HPDE6-E6E7 (cell line): ENCODE measurements at regions not wholly inside any gene's neighbourhood (a gene's known extent, or its start where the extent isn't known, plus 50 kb on each side); places are given as distances from the start of the nearest gene placed in this dataset.
"Not testable (repeated sequence)": the region's sequence is repeated elsewhere in the genome, so short reads cannot be mapped to it uniquely, and the experiment has no call there.

Experiments
- DNase-seq: peaks from one replicate; pipeline ENCODE4 v3.0.0; 2011; ENCODE audit warnings: missing footprints; ENCODE audit errors: extremely low spot score

- DNase-seq = no peak
These were observed 56.1 kb downstream of the CAPZA3 start for GRCh38 chr12:18794000-18794399.

- DNase-seq = no peak
These were observed 59.7 kb downstream of the CAPZA3 start for GRCh38 chr12:18797604-18798003.

- DNase-seq = no peak
These were observed 60.8 kb downstream of the CAPZA3 start for GRCh38 chr12:18798535-18799361.

GRCh38 chr12:18799561-18799960 is 61.6 kb downstream of the CAPZA3 start:
- no peak for DNase-seq

- no peak for DNase-seq
These were observed 67.8 kb downstream of the CAPZA3 start for GRCh38 chr12:18805516-18806248.

- no peak for DNase-seq
These were observed 69.8 kb downstream of the CAPZA3 start for GRCh38 chr12:18807714-18808113.

GRCh38 chr12:18808221-18808620 is 70.3 kb downstream of the CAPZA3 start:
- DNase-seq = no peak

- no peak for DNase-seq
These were observed 72.8 kb downstream of the CAPZA3 start for GRCh38 chr12:18810537-18811253.

GRCh38 chr12:18811273-18811672 is 73.4 kb downstream of the CAPZA3 start:
- DNase-seq = no peak

GRCh38 chr12:18813753-18814152 is 75.8 kb downstream of the CAPZA3 start:
- no peak for DNase-seq

GRCh38 chr12:18818579-18819268 is 80.8 kb downstream of the CAPZA3 start:
- DNase-seq = no peak

- DNase-seq = no peak
These were observed 81.6 kb downstream of the CAPZA3 start for GRCh38 chr12:18819484-18819883.

GRCh38 chr12:18823461-18823860 is 85.5 kb downstream of the CAPZA3 start:
- DNase-seq = no peak

- no peak for DNase-seq
These were observed 86.4 kb downstream of the CAPZA3 start for GRCh38 chr12:18824287-18824686.

- DNase-seq = no peak
These were observed 87.2 kb downstream of the CAPZA3 start for GRCh38 chr12:18825138-18825537.

- DNase-seq = no peak
These were observed 90.0 kb downstream of the CAPZA3 start for GRCh38 chr12:18827913-18828312.

- no peak for DNase-seq
These were observed 90.6 kb downstream of the CAPZA3 start for GRCh38 chr12:18828483-18828882.

GRCh38 chr12:18828987-18829386 is 91.1 kb downstream of the CAPZA3 start:
- DNase-seq = no peak

GRCh38 chr12:18832932-18833331 is 95.0 kb downstream of the CAPZA3 start:
- not testable (repeated sequence) for DNase-seq

GRCh38 chr12:18837025-18837424 is 99.1 kb downstream of the CAPZA3 start:
- DNase-seq = no peak

GRCh38 chr12:18837505-18837904 is 99.6 kb downstream of the CAPZA3 start:
- DNase-seq = no peak

GRCh38 chr12:18840997-18841396 is 103.1 kb downstream of the CAPZA3 start:
- DNase-seq = not testable (repeated sequence)
